ENCODE measurements at regions not wholly inside any gene's neighbourhood (a gene's known extent, or its start where the extent isn't known, plus 50 kb on each side); places are given as distances from the start of the nearest gene placed in this dataset.

DNA sequence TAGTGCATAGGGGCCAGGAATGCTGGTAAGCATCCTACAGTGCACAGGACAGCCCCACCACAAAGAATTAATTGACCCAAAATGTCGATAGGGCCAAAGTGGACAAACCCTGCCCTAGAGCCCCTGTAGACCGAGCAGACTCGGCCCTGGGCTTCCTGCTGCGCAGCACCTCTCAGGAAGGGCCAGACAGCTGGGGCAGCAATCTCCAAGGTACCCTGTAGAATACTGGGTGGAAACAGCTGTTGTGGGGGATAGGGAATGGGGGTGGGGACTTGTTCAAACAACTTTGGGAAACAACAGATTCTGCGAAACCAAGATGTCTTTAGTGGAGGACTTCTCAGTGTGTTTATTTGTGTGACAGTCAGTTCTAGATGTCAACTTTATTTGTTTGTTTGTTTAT lies 67.1 kb downstream of the MRPL46 start:
- Histone ChIP-seq H3K27ac (no peak overlapping the region), H3K4me3 (no peak overlapping the region), H3K27me3 (no peaks in the 10 kb centered on the region), H3K4me1 (replicated peaks in 1 of 2) (no peaks in the 10 kb centered on the region), H3K36me3 (replicated peaks in 1 of 2) (no peaks in the 10 kb centered on the region), H3K9me3 (replicated peaks in 1 of 3) (no peaks in the 10 kb centered on the region)
- no peak for TF ChIP-seq POLR2A (IDR thresholded peaks at IDR 0.05)
- TF ChIP-seq, protein P1, sequence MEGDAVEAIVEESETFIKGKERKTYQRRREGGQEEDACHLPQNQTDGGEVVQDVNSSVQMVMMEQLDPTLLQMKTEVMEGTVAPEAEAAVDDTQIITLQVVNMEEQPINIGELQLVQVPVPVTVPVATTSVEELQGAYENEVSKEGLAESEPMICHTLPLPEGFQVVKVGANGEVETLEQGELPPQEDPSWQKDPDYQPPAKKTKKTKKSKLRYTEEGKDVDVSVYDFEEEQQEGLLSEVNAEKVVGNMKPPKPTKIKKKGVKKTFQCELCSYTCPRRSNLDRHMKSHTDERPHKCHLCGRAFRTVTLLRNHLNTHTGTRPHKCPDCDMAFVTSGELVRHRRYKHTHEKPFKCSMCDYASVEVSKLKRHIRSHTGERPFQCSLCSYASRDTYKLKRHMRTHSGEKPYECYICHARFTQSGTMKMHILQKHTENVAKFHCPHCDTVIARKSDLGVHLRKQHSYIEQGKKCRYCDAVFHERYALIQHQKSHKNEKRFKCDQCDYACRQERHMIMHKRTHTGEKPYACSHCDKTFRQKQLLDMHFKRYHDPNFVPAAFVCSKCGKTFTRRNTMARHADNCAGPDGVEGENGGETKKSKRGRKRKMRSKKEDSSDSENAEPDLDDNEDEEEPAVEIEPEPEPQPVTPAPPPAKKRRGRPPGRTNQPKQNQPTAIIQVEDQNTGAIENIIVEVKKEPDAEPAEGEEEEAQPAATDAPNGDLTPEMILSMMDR (IDR thresholded peaks at IDR 0.05) = no peak
- intact Hi-C loops (cut with DNase I) = no loop called here
- 77 to 83% (median 81%) methylated on average over 5 of the region's 5 CpGs for WGBS, 4 donors
- DNase-seq = no peak

DNA sequence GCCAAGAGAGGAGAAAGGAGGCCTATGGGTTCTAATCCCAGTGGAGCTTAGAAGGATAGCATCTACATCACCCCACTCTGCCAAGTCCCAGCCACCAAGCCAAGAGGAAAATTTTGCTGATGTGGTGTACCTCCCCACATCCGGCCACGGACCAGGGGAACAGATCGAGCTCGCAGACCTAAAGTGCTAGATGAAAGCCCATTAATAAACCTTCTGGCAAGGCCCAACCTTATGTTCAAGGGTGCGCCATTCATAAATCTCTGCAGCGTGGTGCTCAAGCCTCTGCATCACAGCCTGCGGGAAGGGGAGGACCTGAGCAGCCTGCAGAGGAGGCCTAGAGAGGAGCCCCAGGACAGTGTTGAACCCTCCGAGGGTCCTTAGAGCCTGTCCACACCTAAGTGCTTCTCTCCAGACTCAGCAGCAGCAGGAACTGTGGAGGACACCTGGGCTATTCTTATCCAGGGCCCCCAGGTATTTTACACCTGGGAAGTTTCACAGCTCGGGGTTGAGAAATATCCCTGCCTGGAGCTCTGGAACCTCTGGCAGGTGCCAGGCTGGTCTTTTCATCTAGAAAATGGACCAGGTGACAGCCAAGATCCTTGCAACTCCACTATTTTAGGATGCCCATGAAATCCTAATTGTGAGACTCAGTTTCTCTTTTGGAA lies 68.0 kb downstream of the MRPL46 start:
- Histone ChIP-seq H3K9me3 (replicated peaks in 1 of 3) (no peaks in the 10 kb centered on the region), H3K36me3 (replicated peaks in 1 of 2) (no peaks in the 10 kb centered on the region), H3K4me1 (replicated peaks in 1 of 2) (no peaks in the 10 kb centered on the region), H3K27me3 (no peaks in the 10 kb centered on the region), H3K27ac (no peak overlapping the region), H3K4me3 (no peak overlapping the region)
- no peak for DNase-seq
- no peak for TF ChIP-seq POLR2A (IDR thresholded peaks at IDR 0.05)
- TF ChIP-seq, protein P1 (IDR thresholded peaks at IDR 0.05) = no peak
- 77 to 91% (median 79%) methylated on average over 8 to 9 of the region's 9 CpGs for WGBS, 4 donors
- intact Hi-C loops (cut with DNase I) = no loop called here

DNA sequence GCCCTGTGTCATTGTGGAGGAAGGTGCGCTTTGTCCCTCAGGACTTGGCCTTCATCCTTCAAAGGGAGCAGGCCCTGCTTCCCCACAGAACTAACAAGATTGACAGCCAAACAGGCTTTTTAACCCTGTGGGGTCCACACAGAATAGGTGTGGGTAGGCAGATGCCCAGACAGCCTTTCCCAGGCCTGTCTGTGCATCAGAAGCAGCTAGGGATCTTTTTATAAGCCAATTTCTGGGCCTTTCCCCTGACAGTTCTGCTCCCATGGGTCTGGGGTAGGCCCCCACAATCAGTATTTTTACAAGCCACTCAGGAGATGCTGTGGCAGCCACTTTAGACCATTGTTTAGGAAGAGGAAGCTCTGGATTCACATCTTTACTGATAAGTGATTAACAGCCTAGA lies 69.2 kb downstream of the MRPL46 start:
- intact Hi-C loops (cut with DNase I) = no loop called here
- H3K27ac ChIP-seq = no peak overlapping the region
- 80 to 100% (median 100%) methylated on average over 1 of the region's 1 CpG for WGBS, 4 donors
- TF ChIP-seq, protein P1 (IDR thresholded peaks at IDR 0.05) = no peak
- H3K9me3 ChIP-seq (replicated peaks in 1 of 3) = no peaks in the 10 kb centered on the region
- H3K4me3 ChIP-seq = no peak overlapping the region
- DNase-seq = no peak
- H3K4me1 ChIP-seq (replicated peaks in 1 of 2) = no peaks in the 10 kb centered on the region
- no peaks in the 10 kb centered on the region for H3K27me3 ChIP-seq
- H3K36me3 ChIP-seq (replicated peaks in 1 of 2) = no peaks in the 10 kb centered on the region

DNA sequence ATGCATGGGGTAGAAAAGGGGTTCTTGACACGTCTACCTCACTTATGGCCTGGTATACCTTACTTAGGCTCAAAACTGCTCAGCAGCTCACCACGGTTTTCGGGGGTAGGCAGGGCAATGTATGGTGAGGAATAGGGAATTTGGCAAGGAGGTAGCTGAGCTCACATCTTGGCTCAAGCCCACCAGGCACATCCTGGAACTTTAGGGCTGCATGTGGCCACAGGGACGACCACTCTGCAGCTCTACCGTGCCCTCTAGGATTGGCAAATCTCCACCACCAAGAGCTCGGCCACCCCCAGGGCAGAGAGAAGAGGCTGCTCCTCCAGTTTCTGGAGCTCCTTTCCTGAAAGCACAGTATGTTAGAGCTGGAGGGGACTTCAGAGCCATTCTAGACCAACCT lies 69.7 kb downstream of the MRPL46 start:
- DNase-seq = no peak
- TF ChIP-seq, protein P1 (IDR thresholded peaks at IDR 0.05) = no peak
- TF ChIP-seq POLR2A (IDR thresholded peaks at IDR 0.05) = no peak
- H3K27ac ChIP-seq = no peak overlapping the region
- no peaks in the 10 kb centered on the region for H3K36me3 ChIP-seq (replicated peaks in 1 of 2)
- no peaks in the 10 kb centered on the region for H3K27me3 ChIP-seq
- intact Hi-C loops (cut with DNase I) = no loop called here
- no peaks in the 10 kb centered on the region for H3K4me1 ChIP-seq (replicated peaks in 1 of 2)
- H3K4me3 ChIP-seq = no peak overlapping the region
- 74 to 85% (median 77%) methylated on average over 4 to 6 of the region's 6 CpGs for WGBS, 4 donors
- H3K9me3 ChIP-seq (replicated peaks in 1 of 3) = no peaks in the 10 kb centered on the region

Data from adrenal gland (tissue), 9 donors.